ENCODE measurements at regions not wholly inside any gene's neighbourhood (a gene's known extent, or its start where the extent isn't known, plus 50 kb on each side); places are given as distances from the start of the nearest gene placed in this dataset.

DNA sequence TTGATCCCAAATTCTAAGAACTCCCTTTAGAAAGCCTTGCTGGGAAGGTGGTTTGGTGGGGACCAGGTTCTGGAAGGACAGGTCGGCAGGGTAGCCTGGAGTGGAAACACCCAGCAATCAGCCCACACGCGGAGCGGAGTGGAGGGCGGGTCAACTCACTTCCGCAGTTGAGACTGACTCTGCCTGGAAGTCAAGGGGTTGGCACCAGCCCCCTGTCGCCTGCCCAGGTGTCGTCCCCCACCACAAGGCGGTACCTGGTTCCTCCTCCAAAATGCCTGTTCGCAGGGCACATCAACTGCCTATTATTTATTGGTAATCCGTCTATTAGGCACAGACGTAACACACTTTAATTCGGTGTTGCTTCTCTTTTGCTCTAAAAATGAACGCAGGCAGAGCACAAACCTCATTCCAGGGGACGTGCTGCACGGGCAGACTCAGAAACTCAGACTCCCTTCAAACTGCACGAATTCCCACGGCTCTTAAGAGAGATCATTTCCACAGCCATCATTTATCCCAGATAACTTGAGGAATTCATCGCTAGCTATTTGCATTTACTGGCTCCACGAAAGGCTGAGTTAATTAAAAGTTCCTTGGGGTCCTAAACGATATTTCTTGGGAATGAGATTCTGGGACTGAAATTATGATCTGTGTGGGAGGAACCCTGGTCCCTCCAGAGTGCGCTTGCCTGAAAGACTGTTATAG lies 248.2 kb upstream of the PPP2R2D start:
- H3K4me3 Mint-ChIP-seq, result no peak overlapping the region
- DNase-seq (no peak), ATAC-seq (no peak)
- peaks cover 28% of the 10 kb centered on the region for H3K27me3 Mint-ChIP-seq (ENCODE audit: low read depth)
- no peaks in the 10 kb centered on the region for H3K36me3 Mint-ChIP-seq (ENCODE audit: insufficient read depth)
- H3K9me3 Mint-ChIP-seq, result no peaks in the 10 kb centered on the region
- H3K4me1 Mint-ChIP-seq (ENCODE audit: low read depth), result no peaks in the 10 kb centered on the region

DNA sequence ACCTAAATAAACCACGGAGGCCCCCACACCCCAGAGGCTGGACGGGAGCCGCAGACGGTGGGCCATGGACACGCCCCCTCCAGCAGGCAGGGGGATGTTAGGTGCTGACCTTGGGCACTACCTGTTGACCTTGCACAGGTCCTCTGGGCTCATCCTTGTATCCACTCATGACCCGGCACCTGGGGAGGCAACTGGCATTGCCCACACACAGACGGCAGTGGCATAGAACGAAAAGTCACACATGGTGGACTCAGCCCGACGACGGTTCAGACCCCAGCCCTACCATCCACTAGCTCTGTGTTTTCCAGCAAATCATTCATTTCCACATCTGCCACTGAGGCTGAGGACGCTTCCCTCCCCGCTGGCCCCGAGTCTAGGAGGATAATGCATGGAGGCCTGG lies 247.7 kb upstream of the PPP2R2D start:
- Mint-ChIP-seq H3K36me3 (ENCODE audit: insufficient read depth) (no peaks in the 10 kb centered on the region), H3K4me3 (no peak overlapping the region), H3K27me3 (ENCODE audit: low read depth) (peaks cover 27% of the 10 kb centered on the region), H3K4me1 (ENCODE audit: low read depth) (no peaks in the 10 kb centered on the region), H3K9me3 (no peaks in the 10 kb centered on the region)
- DNase-seq (no peak), ATAC-seq (no peak)

DNA sequence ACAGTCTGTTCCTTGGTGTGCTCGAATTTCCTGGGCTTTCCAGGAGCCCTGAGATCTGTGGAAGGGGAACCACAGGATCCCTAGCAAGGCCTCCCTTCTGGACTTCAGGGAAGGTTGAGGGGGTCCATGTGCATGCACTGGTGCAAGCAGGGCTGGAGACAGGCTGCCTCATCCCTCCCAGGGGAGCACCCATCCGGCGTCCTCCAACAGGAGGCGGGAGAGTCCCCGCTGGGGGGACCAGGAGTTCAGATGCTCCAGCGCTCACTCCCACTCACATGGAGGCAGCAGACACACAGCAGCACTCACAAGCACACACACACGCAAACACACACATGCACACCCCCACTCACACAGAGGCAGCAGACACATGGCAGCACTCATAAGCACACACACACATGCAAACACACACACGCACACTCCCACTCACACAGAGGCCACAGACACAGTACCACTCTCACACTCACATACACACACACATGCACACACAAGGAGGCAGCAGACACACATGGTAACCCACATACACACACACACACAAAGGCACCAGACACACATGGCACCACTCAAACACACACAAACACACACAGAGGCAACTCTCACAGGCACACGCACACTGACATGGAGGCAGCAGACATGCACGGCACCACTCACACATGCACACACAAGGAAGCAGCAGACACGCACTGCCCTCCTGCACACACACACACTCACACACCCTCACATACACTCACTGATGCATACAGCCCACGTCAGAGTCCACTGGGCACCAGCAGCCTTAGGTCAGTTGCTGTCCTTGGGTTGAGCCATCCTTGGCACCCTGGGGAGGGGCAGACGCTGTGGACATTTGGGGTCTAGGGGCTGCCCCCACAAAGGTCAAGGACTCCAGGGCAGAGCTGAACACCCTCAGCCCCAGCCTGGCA lies 247.0 kb upstream of the PPP2R2D start:
- Mint-ChIP-seq H3K4me3 (no peak overlapping the region), H3K27me3 (ENCODE audit: low read depth) (peaks cover 27% of the 10 kb centered on the region), H3K4me1 (ENCODE audit: low read depth) (no peaks in the 10 kb centered on the region), H3K9me3 (no peaks in the 10 kb centered on the region), H3K36me3 (ENCODE audit: insufficient read depth) (no peaks in the 10 kb centered on the region)
- ATAC-seq (no peak), DNase-seq (no peak)

DNA sequence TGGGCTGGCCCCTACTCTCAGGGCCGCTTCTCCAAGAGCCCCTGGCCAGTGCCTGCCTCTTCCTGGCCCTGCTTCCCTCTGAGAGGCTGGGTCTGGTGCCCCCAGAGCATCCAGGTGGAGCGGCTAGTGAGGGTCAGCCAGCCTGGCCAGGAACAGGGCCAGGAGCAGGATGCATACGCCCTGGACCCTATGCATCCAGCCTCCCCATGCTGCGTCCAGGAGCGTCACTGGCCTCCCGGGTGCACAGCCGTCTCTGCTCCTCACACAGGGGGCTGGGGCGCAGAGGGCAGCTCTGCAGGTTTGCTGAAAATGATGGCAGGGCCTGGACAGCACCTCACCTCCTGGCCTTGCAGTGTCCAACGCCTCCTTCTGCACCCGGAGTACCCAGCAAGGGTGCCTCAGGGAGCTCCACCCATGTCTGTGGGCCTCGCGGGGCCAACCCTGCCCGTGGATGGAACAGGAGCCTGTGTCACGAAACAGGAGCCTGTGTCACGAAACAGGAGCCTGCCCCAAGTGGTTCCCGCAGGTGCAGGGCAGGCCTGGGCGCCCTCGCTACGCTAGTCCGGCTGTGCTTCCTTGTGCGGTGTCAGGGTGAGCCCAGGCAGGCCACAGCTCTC lies 246.2 kb upstream of the PPP2R2D start:
- Mint-ChIP-seq H3K27me3 (ENCODE audit: low read depth) (peaks cover 27% of the 10 kb centered on the region), H3K4me1 (ENCODE audit: low read depth) (no peaks in the 10 kb centered on the region), H3K36me3 (ENCODE audit: insufficient read depth) (no peaks in the 10 kb centered on the region), H3K9me3 (no peaks in the 10 kb centered on the region), H3K4me3 (no peak overlapping the region)
- ATAC-seq (no peak), DNase-seq (no peak)

DNA sequence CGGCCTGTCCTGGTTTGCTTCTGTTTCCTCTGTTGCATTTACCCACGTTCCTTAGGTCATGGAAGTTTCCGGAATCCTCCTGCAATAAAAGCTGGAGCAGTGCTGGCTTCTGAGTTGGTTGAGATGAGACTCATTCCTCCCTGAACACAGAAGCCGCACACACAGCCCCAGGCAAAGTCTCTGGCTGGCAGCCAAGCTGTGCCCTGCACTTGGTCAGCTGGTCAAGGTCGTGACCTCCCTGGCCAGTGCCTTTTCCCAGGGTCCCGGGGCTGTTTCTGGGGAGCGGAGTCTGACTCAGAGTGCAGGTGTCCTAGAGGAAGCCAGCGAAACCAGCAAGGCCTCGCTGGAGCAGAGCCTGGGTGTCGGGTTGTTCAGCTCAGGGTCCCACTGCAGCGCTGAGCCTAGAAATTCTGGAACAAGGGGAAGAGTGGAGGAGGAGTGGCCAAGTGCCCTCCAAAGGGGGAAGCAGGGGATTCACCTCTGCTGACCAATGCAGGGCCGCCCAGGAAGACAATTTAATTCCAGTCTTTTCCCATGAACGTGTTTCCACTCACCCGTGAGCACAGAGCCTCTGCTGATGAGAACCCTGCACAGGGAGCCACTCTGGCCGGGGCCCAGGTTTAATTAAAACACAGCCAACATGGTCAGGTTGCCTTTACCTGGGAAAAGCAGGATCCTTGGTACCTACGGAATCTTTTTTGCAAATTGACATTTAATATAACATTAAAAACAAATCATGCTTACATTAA lies 245.5 kb upstream of the PPP2R2D start:
- no peaks in the 10 kb centered on the region for H3K9me3 Mint-ChIP-seq
- no peak overlapping the region for H3K4me3 Mint-ChIP-seq
- ATAC-seq (no peak), DNase-seq (no peak)
- no peaks in the 10 kb centered on the region for H3K4me1 Mint-ChIP-seq (ENCODE audit: low read depth)
- H3K36me3 Mint-ChIP-seq (ENCODE audit: insufficient read depth), result no peaks in the 10 kb centered on the region
- H3K27me3 Mint-ChIP-seq (ENCODE audit: low read depth), result peaks cover 27% of the 10 kb centered on the region

DNA sequence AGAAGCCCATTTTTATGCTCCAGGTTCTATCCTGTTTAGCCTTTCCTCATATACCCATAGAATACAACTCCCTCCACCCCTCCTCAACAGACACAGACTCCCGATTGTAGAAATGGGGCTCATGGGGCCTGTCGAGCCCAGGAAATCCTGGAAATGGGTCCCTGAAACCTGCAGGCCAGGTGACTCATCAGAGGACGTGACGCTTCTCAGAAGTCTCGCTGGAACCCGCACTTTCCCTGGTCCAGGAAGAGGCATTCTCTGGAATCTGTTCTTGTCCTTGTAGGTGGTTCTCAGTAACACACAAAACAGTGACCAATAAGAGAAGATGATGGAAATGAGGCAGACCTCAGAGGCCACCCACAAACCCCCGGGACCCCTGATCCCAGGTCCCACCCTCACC lies 244.8 kb upstream of the PPP2R2D start:
- Mint-ChIP-seq H3K4me3 (no peak overlapping the region), H3K27me3 (ENCODE audit: low read depth) (peaks cover 25% of the 10 kb centered on the region), H3K4me1 (ENCODE audit: low read depth) (no peaks in the 10 kb centered on the region), H3K36me3 (ENCODE audit: insufficient read depth) (no peaks in the 10 kb centered on the region), H3K9me3 (no peaks in the 10 kb centered on the region)
- ATAC-seq (no peak), DNase-seq (no peak)

DNA sequence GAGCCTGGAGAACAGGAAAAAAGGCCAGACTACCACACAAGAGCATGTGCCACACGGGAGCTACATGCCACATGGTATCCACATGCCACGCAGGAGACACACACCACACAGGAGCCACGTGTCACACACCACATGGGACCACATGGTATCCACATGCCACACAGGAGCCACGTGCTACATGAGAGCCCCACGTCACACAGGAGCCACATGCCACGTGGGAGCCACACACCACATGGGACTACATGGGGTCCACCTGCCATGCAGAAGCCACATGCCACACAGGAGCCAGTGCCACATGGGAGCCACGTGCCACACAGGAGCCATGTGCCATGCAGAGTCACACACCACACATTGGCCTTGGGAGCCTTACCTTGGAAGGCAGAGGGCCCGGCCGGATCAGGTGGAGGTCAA lies 244.4 kb upstream of the PPP2R2D start:
- ATAC-seq (no peak), DNase-seq (no peak)
- Mint-ChIP-seq H3K4me3 (no peak overlapping the region), H3K36me3 (ENCODE audit: insufficient read depth) (no peaks in the 10 kb centered on the region), H3K9me3 (no peaks in the 10 kb centered on the region), H3K4me1 (ENCODE audit: low read depth) (no peaks in the 10 kb centered on the region), H3K27me3 (ENCODE audit: low read depth) (peaks cover 22% of the 10 kb centered on the region)

DNA sequence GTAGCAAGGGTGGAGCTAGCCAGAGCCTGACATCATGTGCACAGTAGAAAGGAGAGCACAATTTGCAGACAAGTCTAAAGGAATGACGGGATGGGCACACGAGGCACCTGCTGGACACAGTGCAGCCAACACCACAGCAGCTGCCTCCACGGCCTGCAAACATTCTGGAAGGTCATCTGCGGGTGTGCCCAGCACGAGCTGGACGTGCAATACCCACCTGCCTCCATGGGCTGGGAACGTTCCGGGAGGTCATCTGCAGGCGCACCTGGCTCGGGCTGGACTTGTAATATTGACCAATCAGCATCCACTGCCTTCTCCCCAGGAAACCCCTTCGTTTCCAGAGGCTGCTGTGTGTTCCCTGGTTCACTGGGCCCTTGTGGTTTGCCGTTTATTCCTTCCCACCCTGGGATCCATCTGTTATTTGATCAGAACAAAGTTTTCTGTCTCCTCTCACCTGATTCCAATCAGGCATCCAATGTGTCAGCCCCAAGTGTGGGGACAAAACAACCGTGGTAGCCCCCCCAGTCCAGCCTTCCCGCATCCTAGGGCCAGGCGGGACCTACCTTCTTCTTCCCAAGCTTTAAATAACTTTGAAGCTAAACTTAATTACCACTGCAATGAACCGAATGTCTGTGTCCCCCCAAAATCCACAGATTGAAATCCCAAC lies 243.4 kb upstream of the PPP2R2D start:
- H3K4me3 Mint-ChIP-seq, result no peak overlapping the region
- no peaks in the 10 kb centered on the region for H3K4me1 Mint-ChIP-seq (ENCODE audit: low read depth)
- ATAC-seq, result no peak
- no peak for DNase-seq
- H3K9me3 Mint-ChIP-seq, result no peaks in the 10 kb centered on the region
- H3K36me3 Mint-ChIP-seq (ENCODE audit: insufficient read depth), result no peaks in the 10 kb centered on the region
- peaks cover 18% of the 10 kb centered on the region for H3K27me3 Mint-ChIP-seq (ENCODE audit: low read depth)

DNA sequence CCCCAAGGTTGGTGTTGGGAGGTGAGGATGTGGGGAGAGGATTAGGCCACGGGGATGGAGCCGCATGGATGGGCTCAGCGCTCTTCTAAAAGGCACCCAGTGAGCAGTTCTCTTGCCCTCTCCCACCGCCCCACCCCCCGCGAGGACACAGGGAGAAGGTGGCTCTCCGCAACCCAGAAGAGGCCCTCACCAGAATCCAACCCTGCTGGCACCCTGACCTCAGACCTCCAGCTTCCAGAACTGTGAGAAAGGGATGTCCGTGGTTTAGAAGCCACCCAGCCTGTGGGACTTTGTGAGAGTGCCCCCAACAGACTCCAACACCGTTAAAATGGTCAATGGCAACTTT lies 242.8 kb upstream of the PPP2R2D start:
- H3K36me3 Mint-ChIP-seq (ENCODE audit: insufficient read depth), result no peaks in the 10 kb centered on the region
- no peak for ATAC-seq
- no peak overlapping the region for H3K4me3 Mint-ChIP-seq
- H3K4me1 Mint-ChIP-seq (ENCODE audit: low read depth), result no peaks in the 10 kb centered on the region
- H3K9me3 Mint-ChIP-seq, result no peaks in the 10 kb centered on the region
- H3K27me3 Mint-ChIP-seq (ENCODE audit: low read depth), result peaks cover 14% of the 10 kb centered on the region
- no peak for DNase-seq

DNA sequence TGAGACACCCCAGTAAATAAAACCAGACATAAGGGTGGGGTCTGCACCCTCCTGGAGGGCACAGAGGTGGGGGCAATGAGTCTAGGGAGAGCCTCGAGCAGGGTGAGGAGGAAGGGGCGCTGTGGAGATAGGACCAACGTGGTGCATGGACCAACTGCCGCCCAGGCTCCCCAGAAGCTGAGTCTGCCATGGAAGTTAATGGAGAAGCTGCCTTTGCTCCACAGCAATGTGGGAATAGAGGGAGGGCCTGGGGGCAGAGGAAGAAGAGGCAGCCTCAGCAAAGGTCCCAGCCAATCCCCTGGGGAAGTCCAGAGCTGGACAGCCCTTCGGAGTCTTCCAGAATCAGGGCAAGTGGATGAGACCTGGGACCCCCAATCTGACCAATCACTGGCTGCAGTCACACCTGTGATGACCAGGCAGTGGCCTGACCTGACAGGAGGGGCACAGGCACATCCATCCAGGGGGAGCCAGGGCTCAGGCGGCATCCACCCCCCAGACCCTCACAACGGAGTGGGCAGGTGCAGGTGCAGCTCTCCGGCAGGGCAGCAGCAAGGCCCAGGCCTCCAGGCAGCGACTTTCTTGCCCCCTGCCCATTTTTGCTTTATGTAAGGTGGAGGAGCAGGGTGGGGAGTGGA lies 242.2 kb upstream of the PPP2R2D start:
- DNase-seq, result no peak
- Mint-ChIP-seq H3K4me1 (ENCODE audit: low read depth) (no peaks in the 10 kb centered on the region), H3K4me3 (no peak overlapping the region), H3K9me3 (no peaks in the 10 kb centered on the region), H3K36me3 (ENCODE audit: insufficient read depth) (no peaks in the 10 kb centered on the region), H3K27me3 (ENCODE audit: low read depth) (peaks cover 12% of the 10 kb centered on the region)
- no peak for ATAC-seq

DNA sequence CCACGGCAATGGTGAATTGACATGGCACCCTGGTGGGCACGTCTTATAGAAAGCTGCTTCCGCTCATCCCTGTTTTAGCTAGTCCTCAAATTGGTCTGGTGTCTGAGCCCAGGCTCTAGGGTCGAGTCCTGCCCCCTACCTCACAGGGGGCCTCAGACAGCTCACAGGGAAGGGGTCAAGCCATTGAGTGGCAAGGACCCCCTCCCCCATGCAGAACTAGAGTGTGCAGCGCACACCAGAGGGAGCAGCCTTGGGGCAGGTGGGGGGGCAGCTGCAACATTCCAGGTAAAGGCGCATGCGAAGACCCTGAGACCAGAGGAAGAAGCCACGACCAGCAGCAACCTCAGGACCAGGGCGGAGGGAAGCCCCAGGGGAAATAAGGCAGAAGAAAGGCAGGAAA lies 240.4 kb upstream of the PPP2R2D start:
- peaks cover 7% of the 10 kb centered on the region for H3K27me3 Mint-ChIP-seq (ENCODE audit: low read depth)
- no peaks in the 10 kb centered on the region for H3K9me3 Mint-ChIP-seq
- no peaks in the 10 kb centered on the region for H3K36me3 Mint-ChIP-seq (ENCODE audit: insufficient read depth)
- DNase-seq, result no peak
- H3K4me3 Mint-ChIP-seq, result no peak overlapping the region
- no peaks in the 10 kb centered on the region for H3K4me1 Mint-ChIP-seq (ENCODE audit: low read depth)
- ATAC-seq, result no peak

DNA sequence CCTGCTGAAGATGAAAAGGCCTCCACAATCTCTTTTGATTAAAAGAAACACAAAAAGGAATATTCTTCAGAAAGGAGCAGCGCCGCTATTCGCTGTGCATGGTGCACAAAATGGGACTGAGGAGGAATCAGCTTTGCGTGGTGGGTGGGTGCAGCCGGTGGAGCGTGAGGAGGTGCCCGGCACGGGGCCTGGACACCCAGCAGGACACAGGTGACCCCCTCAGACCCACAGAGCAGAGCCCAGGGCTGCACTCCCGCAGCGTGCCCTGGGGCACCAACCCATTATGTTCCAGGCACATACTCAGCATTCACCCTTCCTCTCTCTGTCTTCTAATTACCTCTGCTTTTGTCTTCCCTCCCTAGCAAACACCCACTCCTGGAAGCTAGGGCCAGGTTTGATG lies 238.0 kb upstream of the PPP2R2D start:
- Mint-ChIP-seq H3K4me1 (ENCODE audit: low read depth) (no peaks in the 10 kb centered on the region), H3K36me3 (ENCODE audit: insufficient read depth) (no peaks in the 10 kb centered on the region), H3K4me3 (no peak overlapping the region), H3K27me3 (ENCODE audit: low read depth) (peaks cover 7% of the 10 kb centered on the region), H3K9me3 (no peaks in the 10 kb centered on the region)
- DNase-seq, result no peak
- no peak for ATAC-seq

DNA sequence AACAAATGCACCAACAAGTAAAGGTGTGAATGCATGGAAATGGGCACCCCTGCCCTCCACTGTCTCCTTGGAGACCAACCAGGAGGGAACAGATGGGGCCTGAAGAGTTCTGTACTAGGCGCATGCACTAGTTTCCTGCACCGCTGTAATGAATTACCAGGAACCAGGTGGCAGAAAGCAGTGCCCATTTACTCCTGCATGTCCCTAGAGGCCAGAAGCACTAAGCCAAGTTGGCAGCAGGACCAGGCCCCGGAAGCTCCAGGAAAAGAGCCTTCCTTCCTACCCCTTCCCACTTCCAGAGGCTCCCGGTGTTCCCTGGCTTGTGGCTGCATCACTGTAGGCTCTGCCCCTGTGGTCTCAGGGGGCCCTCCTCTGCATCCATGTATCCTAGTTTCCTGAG lies 237.5 kb upstream of the PPP2R2D start:
- ATAC-seq, result no peak
- no peak for DNase-seq
- Mint-ChIP-seq H3K9me3 (no peaks in the 10 kb centered on the region), H3K36me3 (ENCODE audit: insufficient read depth) (no peaks in the 10 kb centered on the region), H3K4me3 (no peak overlapping the region), H3K27me3 (ENCODE audit: low read depth) (peaks cover 7% of the 10 kb centered on the region), H3K4me1 (ENCODE audit: low read depth) (no peaks in the 10 kb centered on the region)
